ENCODE measurements at regions not wholly inside any gene's neighbourhood (a gene's known extent, or its start where the extent isn't known, plus 50 kb on each side); places are given as distances from the start of the nearest gene placed in this dataset.

DNA sequence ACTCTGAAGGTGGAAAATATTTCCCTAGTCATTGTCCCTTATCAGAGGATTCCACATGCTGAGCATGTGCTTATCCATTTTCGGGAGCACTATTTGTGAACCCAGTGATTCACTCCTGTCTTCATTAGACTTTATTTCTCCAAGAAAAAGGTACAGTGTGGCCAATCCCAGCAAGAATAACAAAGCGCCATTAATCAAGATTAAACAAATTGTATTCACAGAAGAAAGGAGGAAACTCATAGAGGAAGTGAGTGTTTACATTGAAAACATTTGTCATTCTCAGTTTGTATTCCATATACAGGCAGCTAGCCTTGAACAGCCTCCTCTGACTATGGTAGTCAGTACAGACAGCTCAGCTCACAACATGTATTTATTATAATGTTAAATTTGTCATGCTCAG lies 1669.9 kb upstream of the SPRY2 start:
- DNase-seq (ENCODE audit: low read depth in 1 of 2, low spot score in 1 of 2), result no peak
- Histone ChIP-seq H3K27me3 (ENCODE audit: insufficient read depth, poor library complexity, severe bottlenecking) (no peaks in the 10 kb centered on the region), H3K27ac (replicated peaks) (no peak overlapping the region), H3K4me3 (replicated peaks; ENCODE audit: insufficient read depth, low read length) (no peak overlapping the region)
- TF ChIP-seq, protein P1, sequence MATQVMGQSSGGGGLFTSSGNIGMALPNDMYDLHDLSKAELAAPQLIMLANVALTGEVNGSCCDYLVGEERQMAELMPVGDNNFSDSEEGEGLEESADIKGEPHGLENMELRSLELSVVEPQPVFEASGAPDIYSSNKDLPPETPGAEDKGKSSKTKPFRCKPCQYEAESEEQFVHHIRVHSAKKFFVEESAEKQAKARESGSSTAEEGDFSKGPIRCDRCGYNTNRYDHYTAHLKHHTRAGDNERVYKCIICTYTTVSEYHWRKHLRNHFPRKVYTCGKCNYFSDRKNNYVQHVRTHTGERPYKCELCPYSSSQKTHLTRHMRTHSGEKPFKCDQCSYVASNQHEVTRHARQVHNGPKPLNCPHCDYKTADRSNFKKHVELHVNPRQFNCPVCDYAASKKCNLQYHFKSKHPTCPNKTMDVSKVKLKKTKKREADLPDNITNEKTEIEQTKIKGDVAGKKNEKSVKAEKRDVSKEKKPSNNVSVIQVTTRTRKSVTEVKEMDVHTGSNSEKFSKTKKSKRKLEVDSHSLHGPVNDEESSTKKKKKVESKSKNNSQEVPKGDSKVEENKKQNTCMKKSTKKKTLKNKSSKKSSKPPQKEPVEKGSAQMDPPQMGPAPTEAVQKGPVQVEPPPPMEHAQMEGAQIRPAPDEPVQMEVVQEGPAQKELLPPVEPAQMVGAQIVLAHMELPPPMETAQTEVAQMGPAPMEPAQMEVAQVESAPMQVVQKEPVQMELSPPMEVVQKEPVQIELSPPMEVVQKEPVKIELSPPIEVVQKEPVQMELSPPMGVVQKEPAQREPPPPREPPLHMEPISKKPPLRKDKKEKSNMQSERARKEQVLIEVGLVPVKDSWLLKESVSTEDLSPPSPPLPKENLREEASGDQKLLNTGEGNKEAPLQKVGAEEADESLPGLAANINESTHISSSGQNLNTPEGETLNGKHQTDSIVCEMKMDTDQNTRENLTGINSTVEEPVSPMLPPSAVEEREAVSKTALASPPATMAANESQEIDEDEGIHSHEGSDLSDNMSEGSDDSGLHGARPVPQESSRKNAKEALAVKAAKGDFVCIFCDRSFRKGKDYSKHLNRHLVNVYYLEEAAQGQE (IDR thresholded peaks at IDR 0.05; ENCODE audit: insufficient replicate concordance, low read depth), result no peak
- TF ChIP-seq CTCF (IDR thresholded peaks at IDR 0.05; ENCODE audit: insufficient read depth, low read length) (no peak), GABPA (IDR thresholded peaks at IDR 0.05; ENCODE audit: low read depth) (no peak), POLR2AphosphoS5 (IDR thresholded peaks at IDR 0.05; ENCODE audit: low read depth) (no peak), SPI1 (IDR thresholded peaks at IDR 0.05; ENCODE audit: borderline replicate concordance, low read depth) (no peak)

- no peak for DNase-seq (ENCODE audit: low read depth in 1 of 2, low spot score in 1 of 2)
- TF ChIP-seq GABPA (IDR thresholded peaks at IDR 0.05; ENCODE audit: low read depth), result no peak
- TF ChIP-seq, protein P1 (IDR thresholded peaks at IDR 0.05; ENCODE audit: insufficient replicate concordance, low read depth), result no peak
- TF ChIP-seq SPI1 (IDR thresholded peaks at IDR 0.05; ENCODE audit: borderline replicate concordance, low read depth), result no peak
- TF ChIP-seq CTCF (IDR thresholded peaks at IDR 0.05; ENCODE audit: insufficient read depth, low read length), result no peak
- TF ChIP-seq POLR2AphosphoS5 (IDR thresholded peaks at IDR 0.05; ENCODE audit: low read depth), result no peak
- Histone ChIP-seq H3K27ac (replicated peaks) (no peak overlapping the region), H3K27me3 (ENCODE audit: insufficient read depth, poor library complexity, severe bottlenecking) (no peaks in the 10 kb centered on the region), H3K4me3 (replicated peaks; ENCODE audit: insufficient read depth, low read length) (no peak overlapping the region)
Observed at GRCh38 chr13:82002710-82003109, 1661.8 kb upstream of the SPRY2 start.

DNA sequence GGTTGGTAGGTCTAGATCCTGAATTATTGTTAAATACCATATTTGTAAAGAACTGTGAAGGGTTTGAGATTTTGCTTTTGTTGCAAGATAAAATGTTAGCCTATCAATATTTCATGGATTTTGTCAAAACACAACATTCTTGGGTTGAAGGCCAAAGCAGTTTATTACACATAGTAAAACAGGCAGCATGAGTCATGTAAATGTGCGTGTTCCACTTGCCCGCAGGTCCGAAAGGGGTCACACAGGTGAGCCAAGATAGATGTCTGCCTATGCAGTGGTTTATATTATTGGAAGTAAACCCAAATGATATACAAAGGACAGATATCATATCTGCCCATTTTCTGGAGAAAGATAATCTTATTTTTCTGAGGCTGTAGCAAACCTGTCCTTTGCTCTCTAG lies 1654.4 kb upstream of the SPRY2 start:
- H3K4me3 ChIP-seq (replicated peaks; ENCODE audit: insufficient read depth, low read length), result no peak overlapping the region

More for the DNA sequence above, 1654.4 kb upstream of the SPRY2 start:
- Histone ChIP-seq H3K27ac (replicated peaks) (no peak overlapping the region), H3K27me3 (ENCODE audit: insufficient read depth, poor library complexity, severe bottlenecking) (no peaks in the 10 kb centered on the region)
- TF ChIP-seq CTCF (IDR thresholded peaks at IDR 0.05; ENCODE audit: insufficient read depth, low read length), result no peak
- no peak for TF ChIP-seq POLR2AphosphoS5 (IDR thresholded peaks at IDR 0.05; ENCODE audit: low read depth)
- no peak for TF ChIP-seq SPI1 (IDR thresholded peaks at IDR 0.05; ENCODE audit: borderline replicate concordance, low read depth)
- no peak for TF ChIP-seq GABPA (IDR thresholded peaks at IDR 0.05; ENCODE audit: low read depth)
- TF ChIP-seq, protein P1 (IDR thresholded peaks at IDR 0.05; ENCODE audit: insufficient replicate concordance, low read depth), result no peak
- no peak for DNase-seq (ENCODE audit: low read depth in 1 of 2, low spot score in 1 of 2)

All from HL-60 (cell line).